Keratinocyte (primary cell): ENCODE measurements at regions not wholly inside any gene's neighbourhood (a gene's known extent, or its start where the extent isn't known, plus 50 kb on each side); places are given as distances from the start of the nearest gene placed in this dataset.

ENCODE experiments used
- DNase-seq: peaks from one replicate; pipeline ENCODE4 v3.0.0-alpha.2; 2011; ENCODE audit warnings: low read depth, missing footprints, low spot score
- FAIRE-seq: peaks from 2 replicates; lab custom pipeline; 2011; peaks lifted over from hg19 to GRCh38; lab: Jason Lieb, UNC
- H2AFZ ChIP-seq: 2 replicates; pipeline ENCODE4 v1.6.0; 2012; ENCODE audit warnings: low read length, control low read depth, inconsistent platforms; ENCODE audit not compliant: control insufficient read depth
- H3K27ac ChIP-seq: 2 replicates; pipeline ENCODE4 v1.5.1; 2011; ENCODE audit warnings: low read length; ENCODE audit not compliant: control insufficient read depth, insufficient read depth
- H3K27me3 ChIP-seq: 3 replicates; pipeline ENCODE4 v1.6.0; 2011; ENCODE audit warnings: low read length; ENCODE audit not compliant: control insufficient read depth, insufficient read depth; ENCODE audit errors: extremely low read depth
- H3K36me3 ChIP-seq, 2 experiments: 2 replicates in 1 of 2; 3 replicates in 1 of 2; pipeline ENCODE4 v1.5.1; 2011; ENCODE audit warnings: low read length in 2 of 2, mild to moderate bottlenecking in 1 of 2; ENCODE audit not compliant: control insufficient read depth in 2 of 2, insufficient read depth in 2 of 2; ENCODE audit errors: extremely low read depth in 1 of 2
- H3K4me1 ChIP-seq: 3 replicates; pipeline ENCODE4 v1.5.1; 2011; ENCODE audit warnings: low read length; ENCODE audit not compliant: control insufficient read depth, insufficient read depth; ENCODE audit errors: extremely low read depth
- H3K4me2 ChIP-seq: 3 replicates; pipeline ENCODE4 v1.6.0; 2011; ENCODE audit warnings: low read depth, low read length; ENCODE audit not compliant: control insufficient read depth, insufficient read depth; ENCODE audit errors: extremely low read depth
- H3K4me3 ChIP-seq, 3 experiments: fragments of 200-600 bp in 1 of 3; sonication (generic) in 1 of 3; 2 replicates in 2 of 3; 3 replicates in 1 of 3; pipeline ENCODE4 v1.5.1; 2011 to 2016; ENCODE audit warnings: low read length in 3 of 3, mild to moderate bottlenecking in 3 of 3, control low read depth in 2 of 3, inconsistent platforms in 1 of 3, low read depth in 1 of 3, mixed read lengths in 1 of 3, mixed run types in 1 of 3, moderate library complexity in 1 of 3; ENCODE audit not compliant: control insufficient read depth in 2 of 3, insufficient read depth in 2 of 3; ENCODE audit errors: extremely low read depth in 1 of 3
- H3K79me2 ChIP-seq: 2 replicates; pipeline ENCODE4 v1.6.0; 2012; ENCODE audit warnings: low read length; ENCODE audit not compliant: control insufficient read depth, insufficient read depth
- H3K9ac ChIP-seq: 3 replicates; pipeline ENCODE4 v1.6.0; 2011; ENCODE audit warnings: low read length; ENCODE audit not compliant: control insufficient read depth, insufficient read depth; ENCODE audit errors: extremely low read depth
- H3K9me1 ChIP-seq: 3 replicates; pipeline ENCODE4 v1.6.0; 2011; ENCODE audit warnings: low read length; ENCODE audit not compliant: control insufficient read depth, insufficient read depth; ENCODE audit errors: extremely low read depth
- H3K9me3 ChIP-seq: 2 replicates; pipeline ENCODE4 v1.5.1; 2012; ENCODE audit warnings: low read depth, low read length; ENCODE audit not compliant: control insufficient read depth
- H4K20me1 ChIP-seq: 3 replicates; pipeline ENCODE4 v1.6.0; 2011; ENCODE audit warnings: low read length; ENCODE audit not compliant: control insufficient read depth, insufficient read depth; ENCODE audit errors: extremely low read depth
- CTCF ChIP-seq, 3 experiments: IDR thresholded peaks in 1 of 3; conservative IDR thresholded peaks in 1 of 3; optimal IDR thresholded peaks in 1 of 3; 2 replicates in 2 of 3; 3 replicates in 1 of 3; pipeline versions ENCODE3 to v1.5.1; 2011; ENCODE audit warnings: low read length in 3 of 3, mild to moderate bottlenecking in 3 of 3, moderate library complexity in 2 of 3, control low read depth in 1 of 3, inconsistent platforms in 1 of 3; ENCODE audit not compliant: insufficient read depth in 2 of 3; ENCODE audit errors: extremely low read depth in 1 of 3
- EZH2 ChIP-seq: IDR thresholded peaks from one replicate; pipeline ENCODE4 v1.6.1; 2012; ENCODE audit warnings: inconsistent platforms, mild to moderate bottlenecking, low read length, moderate library complexity
- dilution Hi-C: fragments of 300-500 bp; cut with MboI; formaldehyde crosslinking; loops from one replicate; pipeline ENCODE4 v1.7.0; 2020; ENCODE audit warnings: low sequenced_read_pairs; ENCODE audit not compliant: extremely low pct_ligation_motif_present

GRCh38 chr16:17605784-17606183 is 135.0 kb upstream of the XYLT1 start:
- FAIRE-seq: no peak
- Histone ChIP-seq H3K79me2 (no peaks in the 10 kb centered on the region), H3K9me1 (no peaks in the 10 kb centered on the region), H3K9me3 (no peaks in the 10 kb centered on the region), H3K36me3 (no peaks in the 10 kb centered on the region), H3K4me2 (no peak overlapping the region), H3K27me3 (no peaks in the 10 kb centered on the region), H4K20me1 (no peaks in the 10 kb centered on the region), H2AFZ (no peak overlapping the region), H3K27ac (no peak overlapping the region), H3K9ac (no peak overlapping the region), H3K4me1 (no peaks in the 10 kb centered on the region), H3K4me3 (no peak overlapping the region)
- DNase-seq: no peak
- dilution Hi-C loops: no loop called here
- no peak for TF ChIP-seq EZH2
- no peak for TF ChIP-seq CTCF (optimal IDR thresholded peaks at IDR 0.05 in 1 of 3, IDR thresholded peaks at IDR 0.05 in 1 of 3, conservative IDR thresholded peaks at IDR 0.05 in 1 of 3; ENCODE audit: extremely low read depth in 1 of 3, insufficient read depth in 2 of 3, low read length in 3 of 3)

GRCh38 chr16:17603626-17604025 is 132.9 kb upstream of the XYLT1 start:
- Histone ChIP-seq H3K27me3 (no peaks in the 10 kb centered on the region), H3K4me3 (no peak overlapping the region), H3K9ac (no peak overlapping the region), H4K20me1 (no peaks in the 10 kb centered on the region), H3K27ac (no peak overlapping the region), H3K4me1 (no peaks in the 10 kb centered on the region), H2AFZ (no peak overlapping the region), H3K36me3 (no peaks in the 10 kb centered on the region), H3K9me3 (peaks cover 2% of the 10 kb centered on the region), H3K4me2 (no peak overlapping the region), H3K79me2 (no peaks in the 10 kb centered on the region), H3K9me1 (no peaks in the 10 kb centered on the region)
- FAIRE-seq: no peak
- DNase-seq: no peak
- TF ChIP-seq EZH2: no peak
- TF ChIP-seq CTCF (optimal IDR thresholded peaks at IDR 0.05 in 1 of 3, IDR thresholded peaks at IDR 0.05 in 1 of 3, conservative IDR thresholded peaks at IDR 0.05 in 1 of 3; ENCODE audit: extremely low read depth in 1 of 3, insufficient read depth in 2 of 3, low read length in 3 of 3): no peak
- dilution Hi-C loops: no loop called here
